GM23338 (cell line): ENCODE measurements at regions not wholly inside any gene's neighbourhood (a gene's known extent, or its start where the extent isn't known, plus 50 kb on each side); places are given as distances from the start of the nearest gene placed in this dataset.
A peak's percentile ranks its signal among the peaks of the same experiment; 100 is the strongest.

Experiments
- ATAC-seq: fragments of 200-7000 bp; cut with Tn5 transposase; 3 replicates; pipeline ENCODE4 v1.9.1; 2020
- DNase-seq: peaks from one replicate; pipeline ENCODE4 v3.0.0-alpha.2; 2015; ENCODE audit warnings: low spot score
- H2AFZ ChIP-seq: fragments of 200-600 bp; sonication (generic); 2 replicates; pipeline ENCODE4 v1.8.0; 2016; ENCODE audit warnings: antibody characterized with exemption, mild to moderate bottlenecking, moderate library complexity
- H3F3A ChIP-seq: fragments of 200-600 bp; sonication (generic); replicated peaks from 2 replicates; pipeline ENCODE4 v1.8.0; 2017; ENCODE audit warnings: antibody characterized with exemption, mixed run types, low read depth
- H3K27ac ChIP-seq: fragments of 200-600 bp; sonication (generic); 2 replicates; pipeline ENCODE4 v1.6.1; 2016; ENCODE audit warnings: low read depth
- H3K27me3 ChIP-seq: fragments of 200-600 bp; sonication (generic); 2 replicates; pipeline ENCODE4 v1.8.0; 2016; ENCODE audit warnings: mild to moderate bottlenecking, mixed run types, moderate library complexity; ENCODE audit not compliant: insufficient read depth
- H3K36me3 ChIP-seq: fragments of 200-600 bp; sonication (generic); 2 replicates; pipeline ENCODE4 v1.8.0; 2016; ENCODE audit warnings: mild to moderate bottlenecking; ENCODE audit not compliant: insufficient read depth
- H3K4me1 ChIP-seq: fragments of 200-600 bp; sonication (generic); 2 replicates; pipeline ENCODE4 v1.8.0; 2016; ENCODE audit warnings: mild to moderate bottlenecking, moderate library complexity; ENCODE audit not compliant: insufficient read depth
- H3K4me2 ChIP-seq: fragments of 200-600 bp; sonication (generic); 2 replicates; pipeline ENCODE4 v1.7.1; 2017; ENCODE audit warnings: mixed run types
- H3K4me3 ChIP-seq: fragments of 200-600 bp; sonication (generic); 2 replicates; pipeline ENCODE4 v1.6.1; 2016; ENCODE audit warnings: mixed run types
- H3K79me2 ChIP-seq: fragments of 200-600 bp; sonication (generic); replicated peaks from 2 replicates; pipeline ENCODE4 v1.8.0; 2017; ENCODE audit warnings: mild to moderate bottlenecking; ENCODE audit not compliant: insufficient read depth
- H3K9me2 ChIP-seq: fragments of 200-600 bp; sonication (generic); 2 replicates; pipeline ENCODE4 v1.8.0; 2017; ENCODE audit not compliant: insufficient read depth
- H4K20me1 ChIP-seq: fragments of 200-600 bp; sonication (generic); replicated peaks from 2 replicates; pipeline ENCODE4 v1.8.0; 2017; ENCODE audit warnings: mild to moderate bottlenecking; ENCODE audit not compliant: insufficient read depth
- H3K27ac Mint-ChIP-seq: 2 replicates; pipeline ENCODE4 v1.8.0; 2020; ENCODE audit warnings: inconsistent platforms, mild to moderate bottlenecking, moderate library complexity, mixed read lengths
- H3K27me3 Mint-ChIP-seq: 3 replicates; pipeline ENCODE4 v1.8.0; 2022; ENCODE audit warnings: low read depth, mild to moderate bottlenecking, moderate library complexity, mixed read lengths, inconsistent platforms; ENCODE audit not compliant: insufficient read depth, poor library complexity
- H3K36me3 Mint-ChIP-seq: 3 replicates; pipeline ENCODE4 v1.8.0; 2021; ENCODE audit warnings: low read depth, mild to moderate bottlenecking, inconsistent platforms, moderate library complexity, mixed read lengths
- H3K4me1 Mint-ChIP-seq: 3 replicates; pipeline ENCODE4 v1.8.0; 2020; ENCODE audit warnings: mild to moderate bottlenecking, inconsistent platforms, mixed read lengths
- H3K4me3 Mint-ChIP-seq: 3 replicates; pipeline ENCODE4 v1.8.0; 2021; ENCODE audit warnings: moderate library complexity, mild to moderate bottlenecking, inconsistent platforms, mixed read lengths
- H3K9me3 Mint-ChIP-seq: 3 replicates; pipeline ENCODE4 v1.8.0; 2020; ENCODE audit warnings: moderate library complexity, mild to moderate bottlenecking, inconsistent platforms, mixed read lengths
- CREB1 ChIP-seq: fragments of 250-450 bp; sonication (Bioruptor Pico); IDR thresholded peaks from 2 replicates; pipeline ENCODE4 v1.5.0; 2020; ENCODE audit warnings: low read depth, mild to moderate bottlenecking, moderate library complexity
- EZH2 ChIP-seq: fragments of 200-600 bp; sonication (generic); IDR thresholded peaks from one replicate; pipeline ENCODE4 v1.8.0; 2017; ENCODE audit warnings: antibody characterized with exemption, mild to moderate bottlenecking, low read depth; ENCODE audit not compliant: unreplicated experiment
- EZH2phosphoT487 ChIP-seq: fragments of 200-600 bp; sonication (generic); IDR thresholded peaks from one replicate; pipeline ENCODE4 v1.8.1; 2018; ENCODE audit warnings: antibody characterized with exemption; ENCODE audit not compliant: unreplicated experiment
- JUNB ChIP-seq: IDR thresholded peaks from one replicate; pipeline ENCODE4 v1.6.1; 2016; ENCODE audit warnings: antibody characterized with exemption; ENCODE audit not compliant: unreplicated experiment
- NANOG ChIP-seq: IDR thresholded peaks from 2 replicates; pipeline ENCODE4 v1.6.1; 2016; ENCODE audit warnings: antibody characterized with exemption, borderline replicate concordance
- POLR2AphosphoS5 ChIP-seq: IDR thresholded peaks from 2 replicates; pipeline ENCODE4 v1.6.1; 2016; ENCODE audit warnings: antibody characterized with exemption, low read depth
- STAT1 ChIP-seq: IDR thresholded peaks from one replicate; pipeline ENCODE4 v1.6.1; 2016; ENCODE audit warnings: antibody characterized with exemption; ENCODE audit not compliant: unreplicated experiment
- ZNF114 ChIP-seq: fragments of 250-450 bp; sonication (Bioruptor Pico); IDR thresholded peaks from 2 replicates; pipeline ENCODE4 v1.5.0; 2020; ENCODE audit warnings: mild to moderate bottlenecking, moderate library complexity
- ZNF331 ChIP-seq: fragments of 250-450 bp; sonication (Bioruptor Pico); IDR thresholded peaks from 2 replicates; pipeline ENCODE4 v1.5.0; 2020; ENCODE audit warnings: low read depth, mild to moderate bottlenecking, moderate library complexity
- TF ChIP-seq, protein P1 (sequence below): fragments of 250-450 bp; sonication (Bioruptor Pico); IDR thresholded peaks from 2 replicates; pipeline ENCODE4 v1.5.0; 2020; ENCODE audit warnings: mild to moderate bottlenecking, moderate library complexity
- TF ChIP-seq, protein P2 (sequence below), 2 experiments: fragments of 200-600 bp in 1 of 2; sonication (generic) in 1 of 2; conservative IDR thresholded peaks; 2 replicates each; pipeline versions ENCODE4 v1.5.1 to v1.6.1; 2016 to 2017; ENCODE audit warnings: antibody characterized with exemption in 2 of 2, low read depth in 2 of 2, mild to moderate bottlenecking in 2 of 2, moderate library complexity in 1 of 2
- TF ChIP-seq, protein P3 (sequence below): IDR thresholded peaks from 2 replicates; pipeline ENCODE4 v1.6.1; 2016; ENCODE audit warnings: antibody characterized with exemption

DNA sequence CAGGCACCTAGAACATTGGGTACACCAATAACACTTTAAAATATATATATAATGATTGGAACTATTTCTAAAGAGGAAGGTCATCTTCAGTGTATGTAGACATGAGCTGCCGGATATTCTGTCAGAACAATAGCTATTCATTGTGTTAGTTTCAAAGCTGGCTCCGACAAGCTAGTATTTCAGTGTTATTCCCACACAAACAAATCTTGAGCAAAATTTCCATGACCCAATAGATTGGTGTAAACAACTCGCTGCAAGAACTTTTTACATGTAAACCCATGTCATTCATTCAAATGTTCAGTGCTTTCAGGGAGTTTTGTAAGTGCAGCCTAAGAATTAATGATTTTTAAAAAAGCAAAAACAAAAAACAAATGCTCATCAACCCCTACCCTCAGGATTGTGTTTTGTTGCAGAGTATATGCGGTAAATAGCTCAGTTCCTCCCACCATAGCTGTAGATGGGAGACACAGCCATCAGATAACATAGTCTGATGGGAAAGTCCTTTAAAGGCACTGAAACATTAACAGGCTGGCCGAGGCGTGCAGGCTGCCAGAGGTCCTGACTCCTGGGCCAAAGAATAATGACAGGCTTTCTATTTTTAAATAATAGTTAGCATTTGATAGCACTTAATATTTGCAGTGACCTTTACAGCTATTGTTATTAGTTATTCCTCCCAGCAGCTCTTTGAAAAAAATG is 150.3 kb upstream of the ARHGAP5 start (continued):
- TF ChIP-seq, protein P1, sequence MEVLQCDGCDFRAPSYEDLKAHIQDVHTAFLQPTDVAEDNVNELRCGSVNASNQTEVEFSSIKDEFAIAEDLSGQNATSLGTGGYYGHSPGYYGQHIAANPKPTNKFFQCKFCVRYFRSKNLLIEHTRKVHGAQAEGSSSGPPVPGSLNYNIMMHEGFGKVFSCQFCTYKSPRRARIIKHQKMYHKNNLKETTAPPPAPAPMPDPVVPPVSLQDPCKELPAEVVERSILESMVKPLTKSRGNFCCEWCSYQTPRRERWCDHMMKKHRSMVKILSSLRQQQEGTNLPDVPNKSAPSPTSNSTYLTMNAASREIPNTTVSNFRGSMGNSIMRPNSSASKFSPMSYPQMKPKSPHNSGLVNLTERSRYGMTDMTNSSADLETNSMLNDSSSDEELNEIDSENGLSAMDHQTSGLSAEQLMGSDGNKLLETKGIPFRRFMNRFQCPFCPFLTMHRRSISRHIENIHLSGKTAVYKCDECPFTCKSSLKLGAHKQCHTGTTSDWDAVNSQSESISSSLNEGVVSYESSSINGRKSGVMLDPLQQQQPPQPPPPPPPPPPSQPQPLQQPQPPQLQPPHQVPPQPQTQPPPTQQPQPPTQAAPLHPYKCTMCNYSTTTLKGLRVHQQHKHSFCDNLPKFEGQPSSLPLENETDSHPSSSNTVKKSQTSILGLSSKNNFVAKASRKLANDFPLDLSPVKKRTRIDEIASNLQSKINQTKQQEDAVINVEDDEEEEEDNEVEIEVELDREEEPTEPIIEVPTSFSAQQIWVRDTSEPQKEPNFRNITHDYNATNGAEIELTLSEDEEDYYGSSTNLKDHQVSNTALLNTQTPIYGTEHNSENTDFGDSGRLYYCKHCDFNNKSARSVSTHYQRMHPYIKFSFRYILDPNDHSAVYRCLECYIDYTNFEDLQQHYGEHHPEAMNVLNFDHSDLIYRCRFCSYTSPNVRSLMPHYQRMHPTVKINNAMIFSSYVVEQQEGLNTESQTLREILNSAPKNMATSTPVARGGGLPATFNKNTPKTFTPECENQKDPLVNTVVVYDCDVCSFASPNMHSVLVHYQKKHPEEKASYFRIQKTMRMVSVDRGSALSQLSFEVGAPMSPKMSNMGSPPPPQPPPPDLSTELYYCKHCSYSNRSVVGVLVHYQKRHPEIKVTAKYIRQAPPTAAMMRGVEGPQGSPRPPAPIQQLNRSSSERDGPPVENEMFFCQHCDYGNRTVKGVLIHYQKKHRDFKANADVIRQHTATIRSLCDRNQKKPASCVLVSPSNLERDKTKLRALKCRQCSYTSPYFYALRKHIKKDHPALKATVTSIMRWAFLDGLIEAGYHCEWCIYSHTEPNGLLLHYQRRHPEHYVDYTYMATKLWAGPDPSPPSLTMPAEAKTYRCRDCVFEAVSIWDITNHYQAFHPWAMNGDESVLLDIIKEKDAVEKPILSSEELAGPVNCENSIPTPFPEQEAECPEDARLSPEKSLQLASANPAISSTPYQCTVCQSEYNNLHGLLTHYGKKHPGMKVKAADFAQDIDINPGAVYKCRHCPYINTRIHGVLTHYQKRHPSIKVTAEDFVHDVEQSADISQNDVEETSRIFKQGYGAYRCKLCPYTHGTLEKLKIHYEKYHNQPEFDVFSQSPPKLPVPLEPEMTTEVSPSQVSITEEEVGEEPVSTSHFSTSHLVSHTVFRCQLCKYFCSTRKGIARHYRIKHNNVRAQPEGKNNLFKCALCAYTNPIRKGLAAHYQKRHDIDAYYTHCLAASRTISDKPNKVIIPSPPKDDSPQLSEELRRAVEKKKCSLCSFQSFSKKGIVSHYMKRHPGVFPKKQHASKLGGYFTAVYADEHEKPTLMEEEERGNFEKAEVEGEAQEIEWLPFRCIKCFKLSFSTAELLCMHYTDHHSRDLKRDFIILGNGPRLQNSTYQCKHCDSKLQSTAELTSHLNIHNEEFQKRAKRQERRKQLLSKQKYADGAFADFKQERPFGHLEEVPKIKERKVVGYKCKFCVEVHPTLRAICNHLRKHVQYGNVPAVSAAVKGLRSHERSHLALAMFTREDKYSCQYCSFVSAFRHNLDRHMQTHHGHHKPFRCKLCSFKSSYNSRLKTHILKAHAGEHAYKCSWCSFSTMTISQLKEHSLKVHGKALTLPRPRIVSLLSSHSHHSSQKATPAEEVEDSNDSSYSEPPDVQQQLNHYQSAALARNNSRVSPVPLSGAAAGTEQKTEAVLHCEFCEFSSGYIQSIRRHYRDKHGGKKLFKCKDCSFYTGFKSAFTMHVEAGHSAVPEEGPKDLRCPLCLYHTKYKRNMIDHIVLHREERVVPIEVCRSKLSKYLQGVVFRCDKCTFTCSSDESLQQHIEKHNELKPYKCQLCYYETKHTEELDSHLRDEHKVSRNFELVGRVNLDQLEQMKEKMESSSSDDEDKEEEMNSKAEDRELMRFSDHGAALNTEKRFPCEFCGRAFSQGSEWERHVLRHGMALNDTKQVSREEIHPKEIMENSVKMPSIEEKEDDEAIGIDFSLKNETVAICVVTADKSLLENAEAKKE = no peak
- TF ChIP-seq, protein P2, sequence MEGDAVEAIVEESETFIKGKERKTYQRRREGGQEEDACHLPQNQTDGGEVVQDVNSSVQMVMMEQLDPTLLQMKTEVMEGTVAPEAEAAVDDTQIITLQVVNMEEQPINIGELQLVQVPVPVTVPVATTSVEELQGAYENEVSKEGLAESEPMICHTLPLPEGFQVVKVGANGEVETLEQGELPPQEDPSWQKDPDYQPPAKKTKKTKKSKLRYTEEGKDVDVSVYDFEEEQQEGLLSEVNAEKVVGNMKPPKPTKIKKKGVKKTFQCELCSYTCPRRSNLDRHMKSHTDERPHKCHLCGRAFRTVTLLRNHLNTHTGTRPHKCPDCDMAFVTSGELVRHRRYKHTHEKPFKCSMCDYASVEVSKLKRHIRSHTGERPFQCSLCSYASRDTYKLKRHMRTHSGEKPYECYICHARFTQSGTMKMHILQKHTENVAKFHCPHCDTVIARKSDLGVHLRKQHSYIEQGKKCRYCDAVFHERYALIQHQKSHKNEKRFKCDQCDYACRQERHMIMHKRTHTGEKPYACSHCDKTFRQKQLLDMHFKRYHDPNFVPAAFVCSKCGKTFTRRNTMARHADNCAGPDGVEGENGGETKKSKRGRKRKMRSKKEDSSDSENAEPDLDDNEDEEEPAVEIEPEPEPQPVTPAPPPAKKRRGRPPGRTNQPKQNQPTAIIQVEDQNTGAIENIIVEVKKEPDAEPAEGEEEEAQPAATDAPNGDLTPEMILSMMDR (conservative IDR thresholded peaks at IDR 0.05; ENCODE audit: low read depth in 2 of 2) = no peak
- no peak for TF ChIP-seq ZNF114 (CRISPR knock-in tag)

DNA sequence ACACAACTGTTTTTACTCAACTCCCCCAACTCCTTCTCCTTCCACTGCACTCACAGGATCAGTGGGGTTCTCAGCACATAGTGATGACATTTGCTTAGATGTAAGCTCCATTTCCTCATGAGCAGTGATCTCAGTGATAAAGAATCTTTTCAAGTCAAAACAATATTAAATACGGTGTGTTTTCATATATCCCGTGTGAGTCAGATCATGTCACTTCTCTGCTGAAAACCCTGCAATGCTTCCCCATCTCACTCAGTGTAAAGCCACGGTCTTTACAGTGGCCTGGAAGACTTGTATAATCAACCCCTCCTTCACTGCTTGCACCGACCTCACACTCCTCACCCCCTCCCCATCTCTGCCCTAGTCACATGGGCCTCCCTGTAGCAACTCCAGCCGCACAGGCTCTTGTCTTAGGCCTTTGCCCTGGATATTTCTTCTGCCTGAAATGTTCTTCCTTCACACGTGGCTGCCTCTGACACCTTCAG is 149.7 kb upstream of the ARHGAP5 start:
- peak; percentile 21 for DNase-seq
- no peaks in the 10 kb centered on the region for H3K36me3 Mint-ChIP-seq
- Histone ChIP-seq H3K4me1 (peaks cover 3% of the 10 kb centered on the region), H3F3A (no peaks in the 10 kb centered on the region), H2AFZ (peak overlapping the region; percentile 90; the same call in 1 of the 2 replicates), H3K27ac (no peak overlapping the region), H3K27me3 (no peaks in the 10 kb centered on the region), H3K4me3 (no peak overlapping the region), H3K4me2 (no peak overlapping the region), H3K79me2 (no peaks in the 10 kb centered on the region), H4K20me1 (no peaks in the 10 kb centered on the region), H3K36me3 (no peaks in the 10 kb centered on the region), H3K9me2 (no peaks in the 10 kb centered on the region)
- H3K4me1 Mint-ChIP-seq = peaks cover 14% of the 10 kb centered on the region
- ATAC-seq = peak; percentile 93
- H3K9me3 Mint-ChIP-seq = no peaks in the 10 kb centered on the region
- H3K27me3 Mint-ChIP-seq = no peaks in the 10 kb centered on the region
- H3K27ac Mint-ChIP-seq = no peak overlapping the region
- no peak overlapping the region for H3K4me3 Mint-ChIP-seq
- TF ChIP-seq, protein P2 (conservative IDR thresholded peaks at IDR 0.05; ENCODE audit: low read depth in 2 of 2) = no peak
- TF ChIP-seq ZNF114 (CRISPR knock-in tag) (no peak), POLR2AphosphoS5 (no peak), CREB1 (CRISPR knock-in tag) (no peak), EZH2 (no peak), STAT1 (no peak), JUNB (no peak), ZNF331 (CRISPR knock-in tag) (no peak), NANOG (no peak), EZH2phosphoT487 (no peak)
- TF ChIP-seq, protein P3, sequence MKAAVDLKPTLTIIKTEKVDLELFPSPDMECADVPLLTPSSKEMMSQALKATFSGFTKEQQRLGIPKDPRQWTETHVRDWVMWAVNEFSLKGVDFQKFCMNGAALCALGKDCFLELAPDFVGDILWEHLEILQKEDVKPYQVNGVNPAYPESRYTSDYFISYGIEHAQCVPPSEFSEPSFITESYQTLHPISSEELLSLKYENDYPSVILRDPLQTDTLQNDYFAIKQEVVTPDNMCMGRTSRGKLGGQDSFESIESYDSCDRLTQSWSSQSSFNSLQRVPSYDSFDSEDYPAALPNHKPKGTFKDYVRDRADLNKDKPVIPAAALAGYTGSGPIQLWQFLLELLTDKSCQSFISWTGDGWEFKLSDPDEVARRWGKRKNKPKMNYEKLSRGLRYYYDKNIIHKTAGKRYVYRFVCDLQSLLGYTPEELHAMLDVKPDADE = no peak
